ENCODE measurements at regions not wholly inside any gene's neighbourhood (a gene's known extent, or its start where the extent isn't known, plus 50 kb on each side); places are given as distances from the start of the nearest gene placed in this dataset.

GRCh38 chr11:131122448-131122847 lies 206.2 kb upstream of the SNX19 start:
- Histone ChIP-seq H3K79me2 (ENCODE audit: insufficient read depth, low read length) (no peaks in the 10 kb centered on the region), H3K36me3 (ENCODE audit: low read length) (no peaks in the 10 kb centered on the region), H3K27ac (ENCODE audit: low read depth, low read length) (no peak overlapping the region), H3K9me2 (replicated peaks; ENCODE audit: insufficient read depth, low read length) (no peaks in the 10 kb centered on the region), H3F3A (ENCODE audit: insufficient read depth) (no peaks in the 10 kb centered on the region), H3K4me3 (ENCODE audit: insufficient read depth, low read length, poor library complexity, severe bottlenecking) (no peak overlapping the region), H3K9me3 (ENCODE audit: insufficient read depth, low read length) (no peaks in the 10 kb centered on the region), H4K20me1 (ENCODE audit: low read depth, low read length) (no peaks in the 10 kb centered on the region), H3K9ac (ENCODE audit: low read length) (no peak overlapping the region), H3K4me2 (ENCODE audit: low read depth, low read length, poor library complexity, severe bottlenecking) (no peak overlapping the region), H3K27me3 (ENCODE audit: low read length) (no peaks in the 10 kb centered on the region), H2AFZ (ENCODE audit: low read depth, low read length, severe bottlenecking) (no peak overlapping the region)
- TF ChIP-seq EZH2phosphoT487 (conservative IDR thresholded peaks at IDR 0.05; ENCODE audit: low read length) (no peak), CTCF (IDR thresholded peaks at IDR 0.05; ENCODE audit: insufficient read depth, low read length, poor library complexity, severe bottlenecking) (no peak)

GRCh38 chr11:131129474-131129873 lies 213.2 kb upstream of the SNX19 start:
- Histone ChIP-seq H3K4me3 (ENCODE audit: insufficient read depth, low read length, poor library complexity, severe bottlenecking) (no peak overlapping the region), H4K20me1 (ENCODE audit: low read depth, low read length) (no peaks in the 10 kb centered on the region), H3F3A (ENCODE audit: insufficient read depth) (no peaks in the 10 kb centered on the region), H3K36me3 (ENCODE audit: low read length) (no peaks in the 10 kb centered on the region), H2AFZ (ENCODE audit: low read depth, low read length, severe bottlenecking) (no peak overlapping the region), H3K9me3 (ENCODE audit: insufficient read depth, low read length) (no peaks in the 10 kb centered on the region), H3K27ac (ENCODE audit: low read depth, low read length) (no peak overlapping the region), H3K4me2 (ENCODE audit: low read depth, low read length, poor library complexity, severe bottlenecking) (no peak overlapping the region), H3K9me2 (replicated peaks; ENCODE audit: insufficient read depth, low read length) (no peaks in the 10 kb centered on the region), H3K9ac (ENCODE audit: low read length) (no peak overlapping the region), H3K79me2 (ENCODE audit: insufficient read depth, low read length) (no peaks in the 10 kb centered on the region), H3K27me3 (ENCODE audit: low read length) (no peaks in the 10 kb centered on the region)
- no peak for TF ChIP-seq CTCF (IDR thresholded peaks at IDR 0.05; ENCODE audit: insufficient read depth, low read length, poor library complexity, severe bottlenecking)

- H3K9ac ChIP-seq (ENCODE audit: low read length): no peak overlapping the region
- no peak for TF ChIP-seq EZH2phosphoT487 (conservative IDR thresholded peaks at IDR 0.05; ENCODE audit: low read length)
- TF ChIP-seq CTCF (IDR thresholded peaks at IDR 0.05; ENCODE audit: insufficient read depth, low read length, poor library complexity, severe bottlenecking): no peak
- no peaks in the 10 kb centered on the region for H3K36me3 ChIP-seq (ENCODE audit: low read length)
- no peaks in the 10 kb centered on the region for H3F3A ChIP-seq (ENCODE audit: insufficient read depth)
- H3K4me2 ChIP-seq (ENCODE audit: low read depth, low read length, poor library complexity, severe bottlenecking): no peak overlapping the region
- no peaks in the 10 kb centered on the region for H4K20me1 ChIP-seq (ENCODE audit: low read depth, low read length)
- H3K27ac ChIP-seq (ENCODE audit: low read depth, low read length): no peak overlapping the region
- no peaks in the 10 kb centered on the region for H3K9me2 ChIP-seq (replicated peaks; ENCODE audit: insufficient read depth, low read length)
- no peak overlapping the region for H3K4me3 ChIP-seq (ENCODE audit: insufficient read depth, low read length, poor library complexity, severe bottlenecking)
- no peak overlapping the region for H2AFZ ChIP-seq (ENCODE audit: low read depth, low read length, severe bottlenecking)
- H3K27me3 ChIP-seq (ENCODE audit: low read length): no peaks in the 10 kb centered on the region
- H3K79me2 ChIP-seq (ENCODE audit: insufficient read depth, low read length): no peaks in the 10 kb centered on the region
- H3K9me3 ChIP-seq (ENCODE audit: insufficient read depth, low read length): no peaks in the 10 kb centered on the region
These were observed 219.3 kb upstream of the SNX19 start for GRCh38 chr11:131135611-131136010.

- Histone ChIP-seq H2AFZ (ENCODE audit: low read depth, low read length, severe bottlenecking) (no peak overlapping the region), H3F3A (ENCODE audit: insufficient read depth) (no peaks in the 10 kb centered on the region), H3K9ac (ENCODE audit: low read length) (no peak overlapping the region), H3K9me3 (ENCODE audit: insufficient read depth, low read length) (no peaks in the 10 kb centered on the region), H3K36me3 (ENCODE audit: low read length) (no peaks in the 10 kb centered on the region), H3K9me2 (replicated peaks; ENCODE audit: insufficient read depth, low read length) (no peaks in the 10 kb centered on the region), H4K20me1 (ENCODE audit: low read depth, low read length) (no peaks in the 10 kb centered on the region), H3K4me2 (ENCODE audit: low read depth, low read length, poor library complexity, severe bottlenecking) (no peak overlapping the region), H3K27ac (ENCODE audit: low read depth, low read length) (no peak overlapping the region), H3K79me2 (ENCODE audit: insufficient read depth, low read length) (no peaks in the 10 kb centered on the region), H3K27me3 (ENCODE audit: low read length) (no peaks in the 10 kb centered on the region), H3K4me3 (ENCODE audit: insufficient read depth, low read length, poor library complexity, severe bottlenecking) (no peak overlapping the region)
- TF ChIP-seq EZH2phosphoT487 (conservative IDR thresholded peaks at IDR 0.05; ENCODE audit: low read length): no peak
- TF ChIP-seq CTCF (IDR thresholded peaks at IDR 0.05; ENCODE audit: insufficient read depth, low read length, poor library complexity, severe bottlenecking): no peak
These were observed 220.2 kb upstream of the SNX19 start for GRCh38 chr11:131136486-131136885.

All from SU-DHL-6 (cell line).